ENCODE measurements at regions not wholly inside any gene's neighbourhood (a gene's known extent, or its start where the extent isn't known, plus 50 kb on each side); places are given as distances from the start of the nearest gene placed in this dataset.

- ChIA-PET POLR2A (no interaction called here), CTCF (no interaction called here)
- Mint-ChIP-seq H3K4me3 (no peak overlapping the region), H3K4me1 (no peaks in the 10 kb centered on the region), H3K9me3 (ENCODE audit: insufficient read depth) (no peaks in the 10 kb centered on the region), H3K27ac (no peak overlapping the region), H3K27me3 (peaks cover 19% of the 10 kb centered on the region)
- TF ChIP-seq, protein P1, sequence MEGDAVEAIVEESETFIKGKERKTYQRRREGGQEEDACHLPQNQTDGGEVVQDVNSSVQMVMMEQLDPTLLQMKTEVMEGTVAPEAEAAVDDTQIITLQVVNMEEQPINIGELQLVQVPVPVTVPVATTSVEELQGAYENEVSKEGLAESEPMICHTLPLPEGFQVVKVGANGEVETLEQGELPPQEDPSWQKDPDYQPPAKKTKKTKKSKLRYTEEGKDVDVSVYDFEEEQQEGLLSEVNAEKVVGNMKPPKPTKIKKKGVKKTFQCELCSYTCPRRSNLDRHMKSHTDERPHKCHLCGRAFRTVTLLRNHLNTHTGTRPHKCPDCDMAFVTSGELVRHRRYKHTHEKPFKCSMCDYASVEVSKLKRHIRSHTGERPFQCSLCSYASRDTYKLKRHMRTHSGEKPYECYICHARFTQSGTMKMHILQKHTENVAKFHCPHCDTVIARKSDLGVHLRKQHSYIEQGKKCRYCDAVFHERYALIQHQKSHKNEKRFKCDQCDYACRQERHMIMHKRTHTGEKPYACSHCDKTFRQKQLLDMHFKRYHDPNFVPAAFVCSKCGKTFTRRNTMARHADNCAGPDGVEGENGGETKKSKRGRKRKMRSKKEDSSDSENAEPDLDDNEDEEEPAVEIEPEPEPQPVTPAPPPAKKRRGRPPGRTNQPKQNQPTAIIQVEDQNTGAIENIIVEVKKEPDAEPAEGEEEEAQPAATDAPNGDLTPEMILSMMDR (IDR thresholded peaks at IDR 0.05): no peak
- TF ChIP-seq EZH2 (IDR thresholded peaks at IDR 0.05; ENCODE audit: borderline replicate concordance, insufficient read depth, low read depth, low read length, poor library complexity, severe bottlenecking): no peak
- ATAC-seq (ENCODE audit: low read depth) (no peak), DNase-seq (no peak)
- Histone ChIP-seq H3K27me3 (replicated peaks in 1 of 4; ENCODE audit: control extremely low read depth in 1 of 4, control insufficient read depth in 3 of 4, insufficient read depth in 4 of 4, low read length in 3 of 4) (peaks cover 0 to 3% (median 0%) of the 10 kb centered on the region in 4 experiments), H3K36me3 (replicated peaks in 1 of 2; ENCODE audit: control extremely low read depth in 1 of 2, control insufficient read depth in 1 of 2, extremely low read depth in 1 of 2, insufficient read depth in 2 of 2, low read length in 1 of 2) (no peaks in the 10 kb centered on the region), H3K9me3 (ENCODE audit: control extremely low read depth in 1 of 3, control insufficient read depth in 2 of 3, insufficient read depth in 1 of 3, low read length in 2 of 3) (no peaks in the 10 kb centered on the region), H2AFZ (ENCODE audit: insufficient read depth, low read depth, low read length, poor library complexity, severe bottlenecking) (no peak overlapping the region), H4K20me1 (ENCODE audit: control insufficient read depth, insufficient read depth, low read length, poor library complexity, severe bottlenecking) (no peaks in the 10 kb centered on the region), H3K4me3 (ENCODE audit: control extremely low read depth in 1 of 5, extremely low read depth in 1 of 5, insufficient read depth in 1 of 5, low read depth in 2 of 5, low read length in 4 of 5) (no peak overlapping the region), H3K27ac (ENCODE audit: low read length in 2 of 2) (no peak overlapping the region), H3K79me2 (ENCODE audit: control insufficient read depth, insufficient read depth, low read length) (no peaks in the 10 kb centered on the region), H3K4me2 (replicated peaks; ENCODE audit: low read depth, low read length, poor library complexity, severe bottlenecking) (no peak overlapping the region), H3K9ac (ENCODE audit: low read length) (no peak overlapping the region), H3K4me1 (ENCODE audit: control insufficient read depth in 2 of 2, insufficient read depth in 2 of 2, low read length in 2 of 2) (peaks cover 0 to 1% of the 10 kb centered on the region in 2 donors)
- 100% methylated on average over 3 of the region's 6 CpGs for WGBS (ENCODE audit: insufficient coverage)
- intact Hi-C loops (cut with micrococcal nuclease): no loop called here
Observed at GRCh38 chr11:121924191-121924590, 191.8 kb downstream of the BLID start.

DNA sequence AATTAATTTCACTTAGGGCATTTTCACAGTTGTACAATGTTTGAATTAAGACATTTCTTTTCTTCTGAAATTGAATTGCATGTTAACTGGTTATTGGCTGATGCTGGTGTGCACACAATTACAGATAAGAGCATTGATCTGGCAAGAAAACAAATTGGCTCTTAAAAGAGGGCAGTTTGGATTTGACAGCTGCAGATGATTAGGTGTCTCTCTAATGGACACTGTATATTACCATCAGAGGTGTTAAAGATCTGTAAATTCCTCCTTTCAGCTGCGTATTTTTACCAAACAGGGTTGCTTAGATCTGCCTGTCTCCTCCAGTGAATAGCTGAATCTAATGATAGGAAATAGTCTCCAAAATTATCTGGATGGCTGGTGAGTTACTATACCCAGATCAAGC lies 198.5 kb downstream of the BLID start:
- H3K27ac Mint-ChIP-seq: no peak overlapping the region
- POLR2A ChIA-PET: no interaction called here

More for the DNA sequence above, 198.5 kb downstream of the BLID start:
- H3K27ac ChIP-seq (ENCODE audit: low read length in 2 of 2): no peak overlapping the region
- H3K36me3 ChIP-seq (replicated peaks in 1 of 2; ENCODE audit: control extremely low read depth in 1 of 2, control insufficient read depth in 1 of 2, extremely low read depth in 1 of 2, insufficient read depth in 2 of 2, low read length in 1 of 2): no peaks in the 10 kb centered on the region
- intact Hi-C loops (cut with micrococcal nuclease): no loop called here
- no peak for ATAC-seq (ENCODE audit: low read depth)
- no peak overlapping the region for H3K9ac ChIP-seq (ENCODE audit: low read length)
- CTCF ChIA-PET: no interaction called here
- Mint-ChIP-seq H3K9me3 (ENCODE audit: insufficient read depth) (no peaks in the 10 kb centered on the region), H3K4me1 (no peaks in the 10 kb centered on the region), H3K4me3 (no peak overlapping the region), H3K27me3 (peaks cover 3% of the 10 kb centered on the region)
- H3K4me3 ChIP-seq (ENCODE audit: control extremely low read depth in 1 of 5, extremely low read depth in 1 of 5, insufficient read depth in 1 of 5, low read depth in 2 of 5, low read length in 4 of 5): no peak overlapping the region
- no peaks in the 10 kb centered on the region for H3K27me3 ChIP-seq (replicated peaks in 1 of 4; ENCODE audit: control extremely low read depth in 1 of 4, control insufficient read depth in 3 of 4, insufficient read depth in 4 of 4, low read length in 3 of 4)
- H2AFZ ChIP-seq (ENCODE audit: insufficient read depth, low read depth, low read length, poor library complexity, severe bottlenecking): no peak overlapping the region
- WGBS (ENCODE audit: insufficient coverage): 100% methylated on average over 1 of the region's 1 CpG
- no peaks in the 10 kb centered on the region for H4K20me1 ChIP-seq (ENCODE audit: control insufficient read depth, insufficient read depth, low read length, poor library complexity, severe bottlenecking)
- H3K4me1 ChIP-seq (ENCODE audit: control insufficient read depth in 2 of 2, insufficient read depth in 2 of 2, low read length in 2 of 2): no peaks in the 10 kb centered on the region
- TF ChIP-seq, protein P1 (IDR thresholded peaks at IDR 0.05): no peak
- no peak for TF ChIP-seq EZH2 (IDR thresholded peaks at IDR 0.05; ENCODE audit: borderline replicate concordance, insufficient read depth, low read depth, low read length, poor library complexity, severe bottlenecking)
- H3K4me2 ChIP-seq (replicated peaks; ENCODE audit: low read depth, low read length, poor library complexity, severe bottlenecking): no peak overlapping the region
- no peaks in the 10 kb centered on the region for H3K9me3 ChIP-seq (ENCODE audit: control extremely low read depth in 1 of 3, control insufficient read depth in 2 of 3, insufficient read depth in 1 of 3, low read length in 2 of 3)
- DNase-seq: no peak
- H3K79me2 ChIP-seq (ENCODE audit: control insufficient read depth, insufficient read depth, low read length): no peaks in the 10 kb centered on the region
